ENCODE measurements at regions not wholly inside any gene's neighbourhood (a gene's known extent, or its start where the extent isn't known, plus 50 kb on each side); places are given as distances from the start of the nearest gene placed in this dataset.

DNA sequence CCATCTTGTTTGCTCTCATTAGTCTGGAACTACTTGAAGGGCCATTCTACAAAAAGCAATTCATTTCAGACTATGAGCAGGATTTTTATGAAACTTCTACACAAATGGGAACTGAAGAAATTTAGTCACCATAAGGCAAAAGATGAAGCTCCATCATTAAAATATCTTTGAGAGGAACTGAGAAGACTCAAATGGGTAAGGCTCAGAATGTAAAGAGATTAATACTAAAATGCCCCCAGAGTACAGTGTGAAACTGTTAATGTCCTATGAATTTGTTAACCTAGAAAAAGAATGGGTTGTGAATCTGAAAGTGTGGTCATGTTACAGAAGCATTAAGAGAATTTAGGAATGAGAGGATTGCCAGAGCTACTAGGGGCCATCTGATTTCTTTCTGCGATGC is 77.9 kb upstream of the SLC7A11 start:
- TF ChIP-seq EZH2 (optimal IDR thresholded peaks at IDR 0.05; ENCODE audit: low read depth, low read length) (no peak), EZH2phosphoT487 (IDR thresholded peaks at IDR 0.05; ENCODE audit: low read length) (no peak)
- TF ChIP-seq, protein P1, sequence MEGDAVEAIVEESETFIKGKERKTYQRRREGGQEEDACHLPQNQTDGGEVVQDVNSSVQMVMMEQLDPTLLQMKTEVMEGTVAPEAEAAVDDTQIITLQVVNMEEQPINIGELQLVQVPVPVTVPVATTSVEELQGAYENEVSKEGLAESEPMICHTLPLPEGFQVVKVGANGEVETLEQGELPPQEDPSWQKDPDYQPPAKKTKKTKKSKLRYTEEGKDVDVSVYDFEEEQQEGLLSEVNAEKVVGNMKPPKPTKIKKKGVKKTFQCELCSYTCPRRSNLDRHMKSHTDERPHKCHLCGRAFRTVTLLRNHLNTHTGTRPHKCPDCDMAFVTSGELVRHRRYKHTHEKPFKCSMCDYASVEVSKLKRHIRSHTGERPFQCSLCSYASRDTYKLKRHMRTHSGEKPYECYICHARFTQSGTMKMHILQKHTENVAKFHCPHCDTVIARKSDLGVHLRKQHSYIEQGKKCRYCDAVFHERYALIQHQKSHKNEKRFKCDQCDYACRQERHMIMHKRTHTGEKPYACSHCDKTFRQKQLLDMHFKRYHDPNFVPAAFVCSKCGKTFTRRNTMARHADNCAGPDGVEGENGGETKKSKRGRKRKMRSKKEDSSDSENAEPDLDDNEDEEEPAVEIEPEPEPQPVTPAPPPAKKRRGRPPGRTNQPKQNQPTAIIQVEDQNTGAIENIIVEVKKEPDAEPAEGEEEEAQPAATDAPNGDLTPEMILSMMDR (IDR thresholded peaks at IDR 0.05; ENCODE audit: low read length), result no peak
